A549 (cell line): ENCODE measurements at regions not wholly inside any gene's neighbourhood (a gene's known extent, or its start where the extent isn't known, plus 50 kb on each side); places are given as distances from the start of the nearest gene placed in this dataset.

ENCODE experiments used
- ESRRA ChIP-seq: fragments of 150-350 bp; IDR thresholded peaks from 2 replicates; pipeline ENCODE4 v1.6.1; 2014; ENCODE audit warnings: mild to moderate bottlenecking, low read length, borderline replicate concordance
- MAFK ChIP-seq: fragments of 450-650 bp; IDR thresholded peaks from 2 replicates; pipeline ENCODE4 v1.6.1; 2014; ENCODE audit not compliant: partially characterized antibody
- TF ChIP-seq, protein P1 (sequence below): fragments of 150-350 bp; IDR thresholded peaks from 2 replicates; pipeline ENCODE4 v1.6.1; 2014; ENCODE audit warnings: low read depth, mild to moderate bottlenecking, low read length
- TF ChIP-seq, protein P2 (sequence below): fragments of >200 bp; sonication (Bioruptor Twin); formaldehyde crosslinking; IDR thresholded peaks from 3 replicates; pipeline ENCODE4 v1.6.1; 2016
- TF ChIP-seq, protein P3 (sequence below): fragments of >200 bp; sonication (Bioruptor Twin); formaldehyde crosslinking; IDR thresholded peaks from 3 replicates; pipeline ENCODE4 v1.5.1; 2016
- TF ChIP-seq, protein P4 (sequence below): fragments of 250-450 bp; sonication (Bioruptor Pico); IDR thresholded peaks from 2 replicates; pipeline ENCODE4 v1.5.0; 2021; ENCODE audit warnings: mild to moderate bottlenecking, moderate library complexity, borderline replicate concordance

DNA sequence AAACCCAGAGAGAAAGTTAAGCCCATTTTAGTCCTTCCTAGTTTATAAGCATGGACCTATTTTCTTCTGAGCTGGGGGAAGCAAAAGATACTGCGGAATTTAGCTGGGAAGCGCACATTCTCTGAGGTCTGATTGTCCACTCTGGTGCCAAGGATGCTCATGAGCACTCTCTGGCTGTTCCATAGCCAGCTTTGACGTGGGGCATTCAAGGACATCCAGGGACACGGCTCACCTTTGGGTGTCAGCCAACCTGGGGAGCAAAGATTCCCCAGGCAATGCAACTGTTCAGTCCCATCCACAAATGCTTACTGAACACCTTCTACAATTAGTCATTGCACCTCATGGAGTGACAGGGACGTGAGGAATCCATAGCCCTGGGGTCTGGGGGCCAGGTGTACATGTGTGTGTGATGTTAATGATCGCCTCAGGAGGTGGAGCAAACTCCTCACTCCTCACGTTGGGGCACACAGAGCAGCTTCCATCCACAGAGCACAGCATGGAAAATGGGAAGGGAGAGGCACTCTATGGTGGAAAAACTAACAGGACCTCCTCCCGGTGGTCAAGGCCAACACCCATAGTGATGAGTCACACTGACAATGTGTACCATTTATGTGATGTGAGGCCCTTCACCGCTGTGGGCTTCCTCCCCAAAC, 67.5 kb upstream of the IGFBP3 start:
- TF ChIP-seq, protein P1, sequence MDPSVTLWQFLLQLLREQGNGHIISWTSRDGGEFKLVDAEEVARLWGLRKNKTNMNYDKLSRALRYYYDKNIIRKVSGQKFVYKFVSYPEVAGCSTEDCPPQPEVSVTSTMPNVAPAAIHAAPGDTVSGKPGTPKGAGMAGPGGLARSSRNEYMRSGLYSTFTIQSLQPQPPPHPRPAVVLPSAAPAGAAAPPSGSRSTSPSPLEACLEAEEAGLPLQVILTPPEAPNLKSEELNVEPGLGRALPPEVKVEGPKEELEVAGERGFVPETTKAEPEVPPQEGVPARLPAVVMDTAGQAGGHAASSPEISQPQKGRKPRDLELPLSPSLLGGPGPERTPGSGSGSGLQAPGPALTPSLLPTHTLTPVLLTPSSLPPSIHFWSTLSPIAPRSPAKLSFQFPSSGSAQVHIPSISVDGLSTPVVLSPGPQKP = no peak
- TF ChIP-seq, protein P2, sequence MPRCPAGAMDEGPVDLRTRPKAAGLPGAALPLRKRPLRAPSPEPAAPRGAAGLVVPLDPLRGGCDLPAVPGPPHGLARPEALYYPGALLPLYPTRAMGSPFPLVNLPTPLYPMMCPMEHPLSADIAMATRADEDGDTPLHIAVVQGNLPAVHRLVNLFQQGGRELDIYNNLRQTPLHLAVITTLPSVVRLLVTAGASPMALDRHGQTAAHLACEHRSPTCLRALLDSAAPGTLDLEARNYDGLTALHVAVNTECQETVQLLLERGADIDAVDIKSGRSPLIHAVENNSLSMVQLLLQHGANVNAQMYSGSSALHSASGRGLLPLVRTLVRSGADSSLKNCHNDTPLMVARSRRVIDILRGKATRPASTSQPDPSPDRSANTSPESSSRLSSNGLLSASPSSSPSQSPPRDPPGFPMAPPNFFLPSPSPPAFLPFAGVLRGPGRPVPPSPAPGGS = no peak
- TF ChIP-seq, protein P3, sequence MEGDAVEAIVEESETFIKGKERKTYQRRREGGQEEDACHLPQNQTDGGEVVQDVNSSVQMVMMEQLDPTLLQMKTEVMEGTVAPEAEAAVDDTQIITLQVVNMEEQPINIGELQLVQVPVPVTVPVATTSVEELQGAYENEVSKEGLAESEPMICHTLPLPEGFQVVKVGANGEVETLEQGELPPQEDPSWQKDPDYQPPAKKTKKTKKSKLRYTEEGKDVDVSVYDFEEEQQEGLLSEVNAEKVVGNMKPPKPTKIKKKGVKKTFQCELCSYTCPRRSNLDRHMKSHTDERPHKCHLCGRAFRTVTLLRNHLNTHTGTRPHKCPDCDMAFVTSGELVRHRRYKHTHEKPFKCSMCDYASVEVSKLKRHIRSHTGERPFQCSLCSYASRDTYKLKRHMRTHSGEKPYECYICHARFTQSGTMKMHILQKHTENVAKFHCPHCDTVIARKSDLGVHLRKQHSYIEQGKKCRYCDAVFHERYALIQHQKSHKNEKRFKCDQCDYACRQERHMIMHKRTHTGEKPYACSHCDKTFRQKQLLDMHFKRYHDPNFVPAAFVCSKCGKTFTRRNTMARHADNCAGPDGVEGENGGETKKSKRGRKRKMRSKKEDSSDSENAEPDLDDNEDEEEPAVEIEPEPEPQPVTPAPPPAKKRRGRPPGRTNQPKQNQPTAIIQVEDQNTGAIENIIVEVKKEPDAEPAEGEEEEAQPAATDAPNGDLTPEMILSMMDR = no peak
- TF ChIP-seq, protein P4, sequence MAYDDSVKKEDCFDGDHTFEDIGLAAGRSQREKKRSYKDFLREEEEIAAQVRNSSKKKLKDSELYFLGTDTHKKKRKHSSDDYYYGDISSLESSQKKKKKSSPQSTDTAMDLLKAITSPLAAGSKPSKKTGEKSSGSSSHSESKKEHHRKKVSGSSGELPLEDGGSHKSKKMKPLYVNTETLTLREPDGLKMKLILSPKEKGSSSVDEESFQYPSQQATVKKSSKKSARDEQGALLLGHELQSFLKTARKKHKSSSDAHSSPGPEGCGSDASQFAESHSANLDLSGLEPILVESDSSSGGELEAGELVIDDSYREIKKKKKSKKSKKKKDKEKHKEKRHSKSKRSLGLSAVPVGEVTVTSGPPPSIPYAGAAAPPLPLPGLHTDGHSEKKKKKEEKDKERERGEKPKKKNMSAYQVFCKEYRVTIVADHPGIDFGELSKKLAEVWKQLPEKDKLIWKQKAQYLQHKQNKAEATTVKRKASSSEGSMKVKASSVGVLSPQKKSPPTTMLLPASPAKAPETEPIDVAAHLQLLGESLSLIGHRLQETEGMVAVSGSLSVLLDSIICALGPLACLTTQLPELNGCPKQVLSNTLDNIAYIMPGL (CRISPR knock-in tag) = no peak
- no peak for TF ChIP-seq MAFK
- no peak for TF ChIP-seq ESRRA
